HG02943 (cell line): ENCODE measurements at regions not wholly inside any gene's neighbourhood (a gene's known extent, or its start where the extent isn't known, plus 50 kb on each side); places are given as distances from the start of the nearest gene placed in this dataset.

Source experiments
- ATAC-seq: cut with Tn5 transposase; IDR thresholded peaks from one replicate; pipeline ENCODE4 v1.9.1; 2021; ENCODE audit warnings: mild to moderate bottlenecking, low read depth, moderate library complexity; ENCODE audit not compliant: unreplicated experiment

DNA sequence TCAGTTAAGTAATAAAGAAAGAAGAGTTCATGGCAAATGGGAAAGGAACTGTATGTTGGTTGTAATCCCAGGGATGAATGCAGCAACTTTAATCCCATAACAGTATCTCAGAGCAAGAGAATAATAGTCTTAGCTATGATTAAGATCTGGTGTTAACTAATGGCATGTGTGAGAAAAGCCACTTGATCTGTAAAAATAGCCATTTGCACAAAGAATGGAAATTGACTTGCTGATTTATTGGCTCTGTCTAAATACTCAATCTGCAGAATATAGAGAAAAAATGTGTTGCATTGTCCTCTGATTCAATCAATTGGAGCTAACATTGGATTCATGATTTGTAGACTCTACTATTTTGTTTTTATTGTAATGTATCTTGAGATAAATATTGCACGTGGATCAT, 987.0 kb downstream of the NSUN3 start:
- ATAC-seq = no peak

DNA sequence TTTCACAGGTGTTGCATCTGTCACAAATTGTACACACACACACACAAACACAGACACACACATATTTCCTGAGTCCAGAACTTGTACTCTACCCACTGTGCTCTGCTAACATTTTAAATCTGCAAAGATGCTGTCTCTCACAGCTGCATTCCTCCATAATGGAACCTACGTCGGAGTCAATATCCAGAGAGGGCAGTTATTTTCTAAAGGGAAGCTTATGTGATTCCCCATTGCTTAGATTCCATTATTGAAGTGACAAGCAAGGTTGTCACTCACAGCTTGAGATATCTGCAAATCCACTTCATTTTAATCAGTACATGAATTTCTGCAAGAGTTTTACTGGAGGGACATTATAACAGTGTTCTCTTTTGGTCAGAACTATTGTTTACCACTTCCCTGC, 992.4 kb downstream of the NSUN3 start:
- ATAC-seq = no peak

DNA sequence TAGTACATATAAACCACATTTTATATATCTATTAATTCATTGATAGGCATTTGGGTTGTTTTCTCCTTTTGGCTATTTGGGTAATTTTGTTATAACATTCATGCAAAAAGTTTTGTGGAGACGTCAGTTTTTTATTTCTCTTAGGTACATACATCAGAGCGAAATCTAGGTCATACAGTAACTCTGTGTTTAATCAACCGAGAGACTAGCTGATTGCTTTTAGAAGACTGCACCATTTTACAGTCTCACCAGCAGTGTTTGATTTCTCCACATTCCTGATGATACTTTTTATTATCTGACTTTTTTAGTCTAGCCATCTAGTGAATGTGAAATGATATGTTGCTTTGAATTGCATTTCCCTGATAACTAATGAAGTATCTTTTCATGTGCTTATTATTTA, 1019.3 kb downstream of the NSUN3 start:
- no peak for ATAC-seq

DNA sequence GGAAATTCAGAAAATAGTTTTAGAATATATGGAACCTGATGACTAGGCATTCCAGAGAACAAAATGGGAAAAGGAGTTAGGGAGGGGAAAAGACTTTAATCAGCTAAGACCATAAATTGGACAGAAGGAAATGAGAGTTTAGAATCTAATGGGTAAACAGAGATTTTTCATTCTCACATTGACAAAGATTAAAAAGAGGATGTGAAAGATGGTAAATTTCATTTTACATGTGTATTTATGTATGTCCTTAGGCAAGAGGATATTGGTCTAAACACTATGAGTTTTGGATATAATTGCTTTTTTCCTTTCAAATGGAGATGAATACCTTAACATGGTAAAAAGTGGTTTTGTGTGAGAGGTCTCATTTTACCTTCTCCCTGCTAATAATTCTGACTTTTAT, 1021.9 kb downstream of the NSUN3 start:
- no peak for ATAC-seq

DNA sequence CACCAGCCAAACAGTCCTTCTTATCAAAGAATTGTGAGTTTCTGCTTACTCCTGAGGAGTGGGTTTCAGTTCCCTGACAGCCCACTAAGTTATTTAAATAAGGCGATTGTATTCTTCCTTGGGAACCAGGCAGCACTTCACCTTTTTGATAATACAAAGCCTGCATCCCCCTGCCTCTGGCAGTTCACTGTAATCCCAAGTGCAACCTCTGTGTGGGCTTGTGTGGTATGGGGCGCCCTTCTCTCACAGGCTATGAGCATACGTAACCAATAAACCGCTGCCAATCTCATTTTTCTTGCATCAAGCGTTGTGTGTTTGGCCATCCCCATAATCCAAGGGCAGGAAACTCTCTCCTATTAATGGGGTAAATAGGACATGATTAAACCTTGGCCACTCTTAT, 1025.6 kb downstream of the NSUN3 start:
- no peak for ATAC-seq

DNA sequence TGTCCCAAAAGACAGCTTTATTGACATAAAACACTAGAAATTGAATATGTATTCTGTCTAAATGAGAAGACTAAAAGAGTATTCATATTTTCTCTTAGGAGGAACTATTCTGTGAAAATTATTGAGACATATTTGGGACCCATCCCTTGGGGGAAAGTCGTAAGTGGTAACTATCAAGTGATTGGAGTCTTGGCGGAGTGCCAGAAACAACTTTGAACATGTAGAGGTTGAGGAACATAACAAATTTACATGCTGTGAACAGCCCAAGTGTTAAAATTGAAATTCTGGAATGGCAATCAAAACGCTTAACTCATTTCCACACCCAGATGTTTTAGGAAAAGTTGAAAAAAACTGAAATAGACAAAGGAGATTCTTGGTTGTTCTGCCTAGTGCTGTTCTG, 1034.6 kb downstream of the NSUN3 start:
- ATAC-seq = no peak

DNA sequence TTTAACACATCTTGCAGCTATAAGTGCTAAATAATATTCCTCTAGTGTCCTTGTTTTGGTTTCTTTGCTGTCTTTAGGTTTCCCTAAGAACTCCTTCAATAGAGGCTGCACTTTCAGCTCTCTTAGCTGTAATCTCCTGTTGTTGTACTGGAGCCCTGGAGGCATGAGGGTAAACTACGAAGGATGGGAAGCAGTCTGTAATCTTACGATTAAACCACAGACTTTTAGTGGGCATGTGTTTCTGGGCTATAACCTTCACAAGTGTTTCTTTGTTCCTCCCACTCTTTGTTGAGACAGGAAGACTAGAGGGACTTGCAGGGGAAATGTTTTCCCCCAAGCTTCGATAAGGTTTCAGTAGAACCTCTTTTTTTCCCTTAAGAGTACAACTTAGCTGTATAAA, 1058.1 kb downstream of the NSUN3 start:
- ATAC-seq = no peak

DNA sequence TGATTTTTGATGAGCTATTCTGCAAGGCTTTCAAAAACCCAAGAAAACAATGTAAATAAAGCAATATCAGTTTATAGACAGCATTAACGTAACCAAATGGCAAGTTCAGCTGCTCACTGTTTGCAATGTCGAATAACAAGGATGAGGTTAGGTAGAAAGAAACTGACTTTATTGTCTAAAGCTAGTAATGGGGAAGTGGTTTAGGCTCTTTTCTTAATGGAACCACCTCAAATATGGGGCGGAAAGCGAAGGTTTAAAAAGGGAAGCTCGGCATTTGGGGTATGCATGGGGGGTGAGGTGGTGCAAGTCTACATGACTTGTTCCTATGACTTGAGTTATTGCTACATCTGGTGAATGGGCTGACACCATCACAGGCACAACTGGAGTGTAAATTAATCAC, 1060.2 kb downstream of the NSUN3 start:
- ATAC-seq = no peak

DNA sequence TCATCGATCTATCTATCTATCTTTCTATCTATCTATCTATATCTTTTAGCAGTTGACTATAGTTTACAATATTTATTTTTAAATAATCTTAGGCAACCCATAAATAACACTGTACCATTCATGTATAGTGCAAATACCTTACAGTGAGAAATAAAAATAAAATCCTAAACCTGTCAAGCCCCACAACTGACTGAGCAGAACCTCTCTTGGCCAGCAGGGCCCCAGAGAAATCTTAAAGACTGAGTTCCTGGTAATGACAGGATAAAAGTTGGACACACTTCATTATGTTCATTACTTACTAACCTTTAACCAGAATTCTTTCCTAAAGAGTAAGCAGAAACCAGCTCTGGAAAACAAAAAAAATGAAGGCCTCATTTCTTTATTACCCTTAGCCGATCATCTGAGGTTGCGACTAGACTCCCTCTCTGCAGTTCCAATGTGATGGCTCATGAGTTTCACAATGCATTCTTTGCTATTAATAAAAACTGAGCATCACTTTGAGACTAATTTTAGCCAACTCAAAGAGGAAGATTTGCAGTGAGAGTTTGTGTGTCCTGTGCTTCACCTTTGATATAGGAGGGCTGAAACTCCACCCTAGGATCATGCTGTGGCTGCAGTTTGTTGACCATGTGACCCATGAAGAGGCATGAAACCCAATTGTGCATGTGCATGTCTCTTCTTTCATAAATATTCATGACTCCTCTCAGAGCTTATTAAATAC, 1072.0 kb downstream of the NSUN3 start:
- ATAC-seq = no peak

DNA sequence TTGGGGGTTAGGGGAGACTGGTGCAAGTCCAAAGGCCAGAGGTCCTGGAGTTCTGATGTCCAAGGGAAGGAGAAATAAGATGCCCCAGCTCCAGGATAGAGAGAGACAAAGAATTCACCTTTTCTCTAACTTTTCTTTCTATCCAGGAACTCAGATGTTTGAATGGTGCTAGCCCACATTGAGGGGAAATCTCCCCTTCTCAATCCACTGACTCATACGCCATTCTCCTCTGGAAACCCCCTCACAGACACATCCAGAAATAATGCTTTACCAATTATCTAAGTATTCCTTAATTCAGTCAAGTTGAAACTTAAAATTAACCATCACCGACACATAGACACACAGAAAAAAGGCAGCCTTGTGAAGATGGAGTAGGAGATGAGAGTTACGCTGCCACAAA, 1085.2 kb downstream of the NSUN3 start:
- no peak for ATAC-seq

DNA sequence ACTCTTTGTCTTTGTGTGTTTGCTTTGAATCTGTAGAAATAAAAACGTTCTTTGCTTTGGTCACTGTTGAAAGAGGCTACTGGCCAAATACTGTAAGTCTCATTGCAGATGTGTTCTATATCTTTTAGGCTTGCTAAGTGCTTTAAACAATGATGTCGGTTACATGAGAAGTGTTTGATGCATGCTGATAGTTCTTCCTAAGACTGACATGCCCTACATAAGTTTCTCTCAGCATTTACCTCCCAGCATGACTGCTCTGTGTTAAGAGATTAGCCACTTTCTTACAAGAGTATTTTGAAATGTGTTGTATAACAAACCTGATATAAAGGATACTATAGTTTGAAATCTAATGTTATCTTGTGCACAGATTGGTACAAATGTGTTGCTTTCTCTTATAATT, 1088.7 kb downstream of the NSUN3 start:
- ATAC-seq = no peak

DNA sequence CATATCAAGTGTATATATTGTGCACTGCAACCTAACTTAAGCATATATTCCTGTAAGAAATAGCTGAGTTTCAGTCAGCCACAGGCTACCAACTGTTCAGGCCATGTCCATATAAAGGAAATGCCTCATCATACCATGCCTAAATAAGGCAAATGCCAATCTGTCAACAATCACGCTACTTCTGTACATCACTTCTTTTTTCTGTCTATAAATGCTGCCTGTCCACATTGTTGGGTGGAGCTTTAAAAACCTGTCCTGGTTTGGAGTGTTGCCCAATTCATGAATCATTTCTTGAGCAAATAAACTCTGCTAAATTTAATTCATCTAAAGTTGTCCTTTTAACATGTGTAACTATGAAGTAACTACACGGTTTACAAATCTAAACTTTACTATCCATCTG, 1091.9 kb downstream of the NSUN3 start:
- ATAC-seq = no peak

DNA sequence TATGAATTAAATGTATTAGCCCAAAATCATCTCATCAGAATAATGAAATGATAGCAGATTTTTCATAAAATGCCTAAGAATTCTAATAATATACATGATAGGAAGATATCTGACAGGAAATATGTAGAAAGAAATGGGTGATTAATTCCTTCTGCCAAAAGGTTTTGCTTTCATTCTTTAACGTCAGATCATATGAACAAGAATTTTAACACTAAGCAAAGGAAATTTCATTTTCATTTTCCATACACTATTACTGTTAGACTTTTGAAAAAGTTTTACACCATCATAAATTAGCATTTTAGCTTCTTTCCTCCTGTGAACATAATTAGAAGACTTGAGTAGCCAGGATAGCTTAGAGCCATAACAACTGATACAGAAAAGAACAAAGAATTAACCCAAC, 1099.9 kb downstream of the NSUN3 start:
- ATAC-seq = no peak

DNA sequence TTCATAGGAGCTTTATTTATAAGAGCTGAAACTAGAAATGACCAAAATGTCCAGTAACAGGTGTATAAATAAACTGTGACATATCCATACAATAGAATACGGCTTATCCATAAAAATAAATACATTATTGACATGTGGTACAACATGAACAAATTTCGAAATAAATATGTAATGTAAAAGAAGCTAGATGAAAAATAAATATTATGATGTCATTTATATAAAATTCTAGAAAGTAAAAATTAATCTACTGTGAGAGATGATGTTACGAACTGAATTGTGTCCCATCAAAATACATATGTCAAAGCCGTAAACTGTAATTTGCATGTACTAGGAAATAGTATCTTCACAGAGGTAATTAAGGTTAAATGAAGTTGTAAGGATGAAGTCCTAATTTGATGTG, 1104.9 kb downstream of the NSUN3 start:
- no peak for ATAC-seq

DNA sequence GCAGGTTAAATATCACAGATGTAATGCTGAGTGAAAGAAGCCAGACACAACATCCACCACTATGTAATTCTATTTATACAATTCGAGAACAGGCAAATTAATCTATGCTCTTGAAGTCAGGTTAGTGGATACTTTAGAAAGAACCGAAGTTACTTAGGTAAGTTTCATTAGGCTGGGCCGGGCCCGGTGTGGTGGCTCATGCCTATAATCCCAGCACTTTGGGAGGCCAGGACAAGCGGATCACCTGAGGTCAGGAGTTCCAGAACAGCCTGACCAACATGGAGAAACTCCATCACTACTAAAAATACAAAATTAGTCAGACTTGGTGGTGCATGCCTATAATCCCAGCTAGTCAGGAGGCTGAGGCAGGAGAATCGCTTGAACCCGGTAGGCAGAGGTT, 1105.7 kb downstream of the NSUN3 start:
- ATAC-seq = no peak

DNA sequence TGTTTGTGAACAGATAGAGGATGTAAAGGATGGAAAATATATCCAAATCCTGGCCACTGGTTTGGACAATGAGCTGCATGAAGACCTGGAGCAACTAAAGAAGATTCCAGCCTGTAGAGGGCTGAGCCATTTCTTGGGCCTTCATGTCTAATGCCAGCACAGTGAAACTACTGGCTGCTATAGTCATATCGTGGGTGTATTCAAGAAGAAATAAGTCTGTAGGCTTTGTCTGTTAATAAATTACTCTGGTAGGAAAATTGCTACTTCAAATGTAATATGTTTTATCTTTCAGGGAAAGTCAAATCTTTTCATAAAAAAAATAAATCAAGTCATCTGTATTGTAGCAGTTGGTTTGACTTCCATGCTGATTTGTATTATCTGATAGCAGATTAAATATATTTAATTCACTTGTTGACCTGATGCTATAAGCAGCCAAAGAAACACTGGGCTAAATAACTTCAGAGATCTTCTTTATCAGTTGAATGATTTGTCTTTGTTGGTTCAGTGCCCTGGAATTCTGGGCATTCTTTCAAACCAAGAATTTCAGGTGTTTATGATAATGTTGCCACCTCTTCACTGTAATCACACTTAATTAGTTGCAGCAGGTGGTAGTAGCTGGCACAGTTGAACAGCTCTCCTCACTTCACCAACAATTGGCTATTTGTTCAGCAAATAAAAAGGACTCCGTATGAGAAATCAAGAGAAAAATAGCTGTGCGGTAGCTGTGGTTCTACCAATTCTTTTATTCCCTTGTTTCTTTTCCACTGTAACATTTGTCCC, 1109.5 kb downstream of the NSUN3 start:
- no peak for ATAC-seq

DNA sequence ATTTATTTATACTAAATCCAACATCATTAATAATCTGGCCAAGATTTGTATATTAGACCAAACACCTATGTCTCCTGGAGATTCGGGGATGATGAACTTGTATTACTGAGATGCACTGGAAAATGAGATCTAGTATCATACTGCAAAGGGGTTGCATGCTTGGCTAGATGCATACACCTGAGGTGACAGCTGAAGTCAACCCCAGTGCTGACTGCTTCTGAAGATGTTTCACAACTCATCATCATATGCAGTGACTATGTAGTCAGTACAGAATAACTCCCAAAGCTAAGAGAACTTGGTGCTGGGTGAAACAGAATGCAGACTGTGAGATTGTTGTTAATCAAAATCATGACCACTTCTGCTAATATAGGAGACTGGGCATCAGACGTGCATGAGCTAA, 1114.2 kb downstream of the NSUN3 start:
- no peak for ATAC-seq

DNA sequence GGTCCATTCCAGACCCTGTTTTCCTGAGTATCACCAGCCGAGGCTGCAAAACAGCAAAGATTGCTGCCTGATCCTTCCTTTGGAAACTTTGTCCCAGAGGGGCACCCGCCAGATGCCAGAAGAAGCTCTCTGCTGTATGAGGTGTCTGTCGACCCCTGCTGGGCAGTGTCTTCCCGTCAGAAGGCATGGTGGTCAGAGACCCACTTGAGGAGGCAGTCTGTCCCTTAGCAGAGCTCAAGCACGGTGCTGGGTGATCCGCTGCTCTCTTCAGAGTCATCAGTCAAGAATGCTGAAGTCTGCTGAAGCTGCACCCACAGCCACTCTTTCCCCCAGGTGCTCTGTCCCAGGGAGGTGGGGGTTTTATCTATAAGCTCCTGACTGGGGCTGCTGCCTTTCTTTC, 1121.2 kb downstream of the NSUN3 start:
- ATAC-seq = no peak

DNA sequence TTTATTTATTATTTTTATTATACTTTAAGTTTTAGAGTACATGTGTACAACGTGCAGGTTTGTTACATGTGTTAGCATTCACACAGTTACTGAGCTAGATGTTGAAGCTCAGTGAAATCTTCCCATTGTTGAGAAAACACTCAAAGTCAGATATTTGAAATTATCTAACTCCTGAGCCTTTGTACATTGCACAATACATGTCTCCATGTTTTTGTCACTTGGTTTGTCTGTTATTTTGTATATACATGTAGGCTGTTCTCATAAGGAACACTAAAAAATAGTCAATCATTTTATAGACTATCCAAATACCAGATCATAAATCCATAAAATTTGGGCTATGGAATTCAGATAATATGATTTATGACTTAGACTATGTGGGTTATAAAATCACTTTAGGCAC, 1126.5 kb downstream of the NSUN3 start:
- no peak for ATAC-seq

DNA sequence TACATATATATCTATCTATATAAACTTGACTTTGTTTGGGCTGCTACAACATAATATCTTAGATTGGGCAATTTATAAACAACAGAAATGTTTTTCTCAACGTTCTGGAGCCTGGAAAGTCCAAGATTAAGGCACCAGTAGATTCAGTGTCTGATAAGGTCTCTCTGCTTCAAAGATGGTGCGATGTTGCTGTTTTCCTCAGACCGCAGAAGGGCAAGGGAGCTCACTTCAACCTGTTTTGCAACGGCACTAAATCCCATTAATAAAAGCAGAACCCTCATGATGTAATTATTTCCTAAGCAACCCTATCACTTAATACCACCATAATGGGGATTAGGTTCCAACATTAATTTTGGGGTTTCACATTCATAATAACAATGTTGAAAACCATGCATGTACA, 1134.8 kb downstream of the NSUN3 start:
- ATAC-seq = no peak

DNA sequence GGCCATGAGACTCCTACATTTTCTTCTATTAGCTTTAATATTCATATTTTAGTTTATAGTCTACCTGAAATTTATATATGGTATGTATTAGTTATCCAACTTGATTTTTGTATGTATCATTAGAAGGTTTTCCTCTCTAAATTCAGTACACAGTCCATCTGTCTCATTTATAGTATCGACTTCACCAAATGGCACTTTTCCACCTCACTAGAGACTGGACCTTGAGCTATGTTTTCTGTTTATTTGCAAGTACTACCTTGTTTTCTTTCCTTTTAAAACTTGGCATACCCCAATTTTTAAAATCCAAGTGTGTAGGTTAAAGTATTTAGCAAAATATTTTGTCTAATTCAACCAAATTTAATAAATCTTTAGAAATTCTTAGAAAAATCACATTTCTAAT, 1137.5 kb downstream of the NSUN3 start:
- no peak for ATAC-seq

DNA sequence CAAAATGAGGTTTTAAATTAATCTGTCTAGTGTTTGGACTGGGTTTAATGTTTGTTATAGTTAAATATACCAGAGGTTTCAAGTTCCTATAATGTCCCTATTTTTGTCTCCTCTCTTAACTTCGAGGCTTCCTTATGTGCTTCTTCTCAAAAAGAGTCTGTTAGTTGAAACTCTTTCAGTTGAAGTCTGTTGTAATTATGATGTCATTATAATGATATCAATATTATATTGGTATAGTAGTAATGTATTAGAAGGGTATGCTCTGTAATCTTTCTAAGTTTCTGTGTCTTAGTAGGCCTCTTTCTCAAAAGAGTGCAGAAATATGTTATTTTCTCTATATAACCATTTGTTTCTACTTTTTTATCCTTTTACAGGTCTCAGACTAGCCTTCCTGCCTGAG, 1148.0 kb downstream of the NSUN3 start:
- no peak for ATAC-seq
